Sigmoid colon (tissue), 6 donors: ENCODE measurements at regions not wholly inside any gene's neighbourhood (a gene's known extent, or its start where the extent isn't known, plus 50 kb on each side); places are given as distances from the start of the nearest gene placed in this dataset.
A peak's percentile ranks its signal among the peaks of the same experiment; 100 is the strongest.

Experiments used
- DNase-seq: peaks from one replicate; pipeline ENCODE4 v3.0.0-alpha.2; 2019
- H3K27ac ChIP-seq, 4 donors: fragments of 200-600 bp; sonication (generic); one replicate each; pipeline ENCODE4 v1.5.1; 2016 to 2019; ENCODE audit warnings: mild to moderate bottlenecking in 1 of 4
- H3K27me3 ChIP-seq, 3 donors: fragments of 200-600 bp; sonication (generic); one replicate each; pipeline ENCODE4 v1.5.1; 2019; ENCODE audit warnings: mild to moderate bottlenecking in 1 of 3
- H3K36me3 ChIP-seq, 4 donors: fragments of 200-600 bp; sonication (generic); one replicate each; pipeline ENCODE4 v1.5.1; 2016 to 2019
- H3K4me1 ChIP-seq, 4 donors: fragments of 200-600 bp; sonication (generic); one replicate each; pipeline ENCODE4 v1.5.1; 2017 to 2019
- H3K4me3 ChIP-seq, 4 donors: fragments of 200-600 bp; sonication (generic); one replicate each; pipeline ENCODE4 v1.5.1; 2017 to 2019; ENCODE audit warnings: mild to moderate bottlenecking in 2 of 4, moderate library complexity in 1 of 4
- H3K9me3 ChIP-seq, 4 donors: fragments of 200-600 bp in 3 of 4; sonication (generic) in 3 of 4; one replicate each; pipeline versions ENCODE4 v1.5.1 to v1.6.1; 2013 to 2019
- CTCF ChIP-seq, 4 experiments: fragments of 450-650 bp in 3 of 4; fragments of 200-600 bp in 1 of 4; IDR thresholded peaks; one replicate each; pipeline ENCODE4 v1.5.1; 2016 to 2019; ENCODE audit warnings: antibody characterized with exemption in 4 of 4, mild to moderate bottlenecking in 3 of 4, moderate library complexity in 2 of 4
- EP300 ChIP-seq, 4 donors: sonication (generic); formaldehyde crosslinking; IDR thresholded peaks; one replicate each; pipeline ENCODE4 v1.6.1; 2017; ENCODE audit warnings: antibody characterized with exemption in 4 of 4
- POLR2A ChIP-seq, 2 donors: fragments of 450-650 bp; IDR thresholded peaks; one replicate each; pipeline ENCODE4 v1.6.1; 2016; ENCODE audit warnings: antibody characterized with exemption in 2 of 2, mild to moderate bottlenecking in 2 of 2, moderate library complexity in 2 of 2
- POLR2AphosphoS5 ChIP-seq, 4 donors: sonication (generic); formaldehyde crosslinking; IDR thresholded peaks; one replicate each; pipeline ENCODE4 v1.6.1; 2017; ENCODE audit warnings: antibody characterized with exemption in 4 of 4
- WGBS, 2 donors: extraction: QIAGEN DNeasy Blood & Tissue Kit; methylation state at CpG; one replicate each; pipeline ENCODE4 v1.1.7; 2013; 5-methylcytosine and 5-hydroxymethylcytosine counted together
- intact Hi-C: fragments of 100-400 bp; cut with DNase I; formaldehyde crosslinking; loops from one replicate; pipeline ENCODE4 v1.15.1; 2023
- donor health status: healthy with polysubstance abuse.
- donor health status: healthy.

- WGBS, 2 donors, result 75 to 80% methylated on average over 24 of the region's 24 CpGs
- H3K4me1 ChIP-seq, result peaks cover 0 to 12% (median 7%) of the 10 kb centered on the region in 4 donors
- intact Hi-C loops, result no loop called here
- no peak for TF ChIP-seq CTCF (IDR thresholded peaks at IDR 0.05)
- TF ChIP-seq POLR2AphosphoS5 (IDR thresholded peaks at IDR 0.05), result peak in 1 of 4 donors; percentile 63
- no peak for TF ChIP-seq POLR2A (IDR thresholded peaks at IDR 0.05)
- peaks cover 0 to 32% (median 0%) of the 10 kb centered on the region in 3 donors for H3K27me3 ChIP-seq
- DNase-seq, result no peak
- H3K9me3 ChIP-seq, result peaks cover 0 to 4% (median 0%) of the 10 kb centered on the region in 4 donors
- H3K36me3 ChIP-seq, result no peaks in the 10 kb centered on the region
- H3K4me3 ChIP-seq, result no peak overlapping the region
- no peak overlapping the region for H3K27ac ChIP-seq
Measured at GRCh38 chr11:44466531-44467205, 98.8 kb upstream of the CD82 start.

- WGBS, 2 donors, result 33 to 55% methylated on average over 1 of the region's 1 CpG
- peaks cover 0 to 4% (median 0%) of the 10 kb centered on the region in 4 donors for H3K9me3 ChIP-seq
- H3K36me3 ChIP-seq, result no peaks in the 10 kb centered on the region
- peaks cover 0 to 12% (median 7%) of the 10 kb centered on the region in 4 donors for H3K4me1 ChIP-seq
- no peak for DNase-seq
- H3K4me3 ChIP-seq, result no peak overlapping the region
- TF ChIP-seq CTCF (IDR thresholded peaks at IDR 0.05) (no peak), POLR2AphosphoS5 (IDR thresholded peaks at IDR 0.05) (no peak), POLR2A (IDR thresholded peaks at IDR 0.05) (no peak), EP300 (IDR thresholded peaks at IDR 0.05) (no peak)
- no peak overlapping the region for H3K27ac ChIP-seq
- H3K27me3 ChIP-seq, result peaks cover 0 to 32% (median 0%) of the 10 kb centered on the region in 3 donors
- intact Hi-C loops, result no loop called here
Measured at GRCh38 chr11:44467413-44467812, 98.0 kb upstream of the CD82 start.

- intact Hi-C loops, result no loop called here
- WGBS, 2 donors, result 67 to 81% methylated on average over 5 of the region's 5 CpGs
Measured at GRCh38 chr11:44467931-44468330, 97.5 kb upstream of the CD82 start.

GRCh38 chr11:44468345-44468988, 97.0 kb upstream of the CD82 start:
- intact Hi-C loops, result no loop called here

More at GRCh38 chr11:44467931-44468330, 97.5 kb upstream of the CD82 start:
- DNase-seq, result no peak
- H3K36me3 ChIP-seq, result no peaks in the 10 kb centered on the region
- peaks cover 0 to 32% (median 0%) of the 10 kb centered on the region in 3 donors for H3K27me3 ChIP-seq
- TF ChIP-seq CTCF (IDR thresholded peaks at IDR 0.05) (no peak), POLR2A (IDR thresholded peaks at IDR 0.05) (no peak), EP300 (IDR thresholded peaks at IDR 0.05) (no peak), POLR2AphosphoS5 (IDR thresholded peaks at IDR 0.05) (no peak)
- H3K4me1 ChIP-seq, result peaks cover 0 to 12% (median 7%) of the 10 kb centered on the region in 4 donors
- H3K4me3 ChIP-seq, result no peak overlapping the region
- H3K27ac ChIP-seq, result no peak overlapping the region
- peaks cover 0 to 4% (median 0%) of the 10 kb centered on the region in 4 donors for H3K9me3 ChIP-seq

More at GRCh38 chr11:44468345-44468988, 97.0 kb upstream of the CD82 start:
- Histone ChIP-seq H3K27me3 (peaks cover 0 to 32% (median 0%) of the 10 kb centered on the region in 3 donors), H3K27ac (no peak overlapping the region), H3K9me3 (peaks cover 0 to 4% (median 0%) of the 10 kb centered on the region in 4 donors), H3K4me3 (no peak overlapping the region), H3K4me1 (peaks cover 0 to 12% (median 7%) of the 10 kb centered on the region in 4 donors), H3K36me3 (no peaks in the 10 kb centered on the region)
- WGBS, 2 donors, result 74 to 87% methylated on average over 1 of the region's 1 CpG
- TF ChIP-seq POLR2AphosphoS5 (IDR thresholded peaks at IDR 0.05) (no peak), EP300 (IDR thresholded peaks at IDR 0.05) (no peak), CTCF (IDR thresholded peaks at IDR 0.05) (no peak), POLR2A (IDR thresholded peaks at IDR 0.05) (no peak)
- DNase-seq, result no peak
